Left ventricle myocardium inferior (tissue), 1 donor: ENCODE measurements at regions not wholly inside any gene's neighbourhood (a gene's known extent, or its start where the extent isn't known, plus 50 kb on each side); places are given as distances from the start of the nearest gene placed in this dataset.

Experiments
- DNase-seq: peaks from one replicate; pipeline ENCODE4 v3.0.0-alpha.2; 2020
- H3K27ac ChIP-seq: fragments of 200-600 bp; replicated peaks from 2 replicates; pipeline ENCODE4 v1.8.0; 2021
- H3K27me3 ChIP-seq: fragments of 200-600 bp; 2 replicates; pipeline ENCODE4 v1.8.0; 2021; ENCODE audit warnings: low read depth
- H3K36me3 ChIP-seq: fragments of 200-600 bp; 2 replicates; pipeline ENCODE4 v1.8.0; 2021
- H3K4me1 ChIP-seq: fragments of 200-600 bp; 2 replicates; pipeline ENCODE4 v1.8.0; 2021
- H3K4me3 ChIP-seq: fragments of 200-600 bp; 2 replicates; pipeline ENCODE4 v1.8.0; 2021; ENCODE audit warnings: mild to moderate bottlenecking, moderate library complexity
- H3K9me3 ChIP-seq: fragments of 200-600 bp; replicated peaks from 2 replicates; pipeline ENCODE4 v1.8.0; 2021
- CTCF ChIP-seq: fragments of 200-600 bp; IDR thresholded peaks from 2 replicates; pipeline ENCODE4 v1.8.0; 2021; ENCODE audit warnings: antibody characterized with exemption, mild to moderate bottlenecking, borderline replicate concordance
- intact Hi-C: fragments of 100-400 bp; cut with micrococcal nuclease; formaldehyde crosslinking; loops from one replicate; pipeline ENCODE4 v1.11.0; 2022
- donor health status: DM: no; HTN: yes; CAD: no; lungs with severe emphysema.

- no peaks in the 10 kb centered on the region for H3K36me3 ChIP-seq
- no peaks in the 10 kb centered on the region for H3K27me3 ChIP-seq
- H3K27ac ChIP-seq = no peak overlapping the region
- no peak for DNase-seq
- H3K4me1 ChIP-seq = peaks cover 1% of the 10 kb centered on the region
- TF ChIP-seq CTCF = no peak
- no peak overlapping the region for H3K4me3 ChIP-seq
- H3K9me3 ChIP-seq = no peaks in the 10 kb centered on the region
- intact Hi-C loops = no loop called here
Measured at GRCh38 chr16:26747760-26748159, 319.0 kb upstream of the C16orf82 start.

GRCh38 chr16:26749072-26749471 lies 317.7 kb upstream of the C16orf82 start:
- Histone ChIP-seq H3K4me1 (no peaks in the 10 kb centered on the region), H3K27me3 (no peaks in the 10 kb centered on the region), H3K36me3 (no peaks in the 10 kb centered on the region), H3K27ac (peak overlapping the region; percentile 13), H3K4me3 (no peak overlapping the region), H3K9me3 (no peaks in the 10 kb centered on the region)
- no peak for DNase-seq
- intact Hi-C loops = no loop called here
- TF ChIP-seq CTCF = no peak

- Histone ChIP-seq H3K27me3 (no peaks in the 10 kb centered on the region), H3K9me3 (no peaks in the 10 kb centered on the region), H3K4me3 (no peak overlapping the region), H3K36me3 (no peaks in the 10 kb centered on the region), H3K4me1 (no peaks in the 10 kb centered on the region), H3K27ac (no peak overlapping the region)
- intact Hi-C loops = no loop called here
- no peak for TF ChIP-seq CTCF
- DNase-seq = no peak
Measured at GRCh38 chr16:26752166-26752565, 314.6 kb upstream of the C16orf82 start.

- Histone ChIP-seq H3K9me3 (no peaks in the 10 kb centered on the region), H3K4me1 (no peaks in the 10 kb centered on the region), H3K4me3 (no peak overlapping the region), H3K27ac (no peak overlapping the region), H3K27me3 (no peaks in the 10 kb centered on the region), H3K36me3 (no peaks in the 10 kb centered on the region)
- DNase-seq = no peak
- TF ChIP-seq CTCF = no peak
- intact Hi-C loops = no loop called here
Measured at GRCh38 chr16:26756633-26757032, 310.1 kb upstream of the C16orf82 start.

- Histone ChIP-seq H3K27ac (no peak overlapping the region), H3K4me3 (no peak overlapping the region), H3K27me3 (no peaks in the 10 kb centered on the region), H3K4me1 (no peaks in the 10 kb centered on the region), H3K36me3 (no peaks in the 10 kb centered on the region), H3K9me3 (no peaks in the 10 kb centered on the region)
- TF ChIP-seq CTCF = no peak
- intact Hi-C loops = no loop called here
- no peak for DNase-seq
Measured at GRCh38 chr16:26762594-26762993, 304.1 kb upstream of the C16orf82 start.

- intact Hi-C loops = no loop called here
- no peaks in the 10 kb centered on the region for H3K9me3 ChIP-seq
- no peak overlapping the region for H3K27ac ChIP-seq
- H3K4me1 ChIP-seq = no peaks in the 10 kb centered on the region
- no peaks in the 10 kb centered on the region for H3K27me3 ChIP-seq
- no peaks in the 10 kb centered on the region for H3K36me3 ChIP-seq
- peak; percentile 61 for TF ChIP-seq CTCF
- H3K4me3 ChIP-seq = no peak overlapping the region
- no peak for DNase-seq
Measured at GRCh38 chr16:26765087-26765486, 301.6 kb upstream of the C16orf82 start.
